ENCODE measurements at regions not wholly inside any gene's neighbourhood (a gene's known extent, or its start where the extent isn't known, plus 50 kb on each side); places are given as distances from the start of the nearest gene placed in this dataset.

GRCh38 chr21:34018185-34018584, 55.2 kb upstream of the MRPS6 start:
- H3T11ph ChIP-seq (ENCODE audit: low read length) = no peak overlapping the region
- no peaks in the 10 kb centered on the region for H3K79me2 ChIP-seq (ENCODE audit: insufficient read depth, low read length)
- H3K4me2 ChIP-seq (ENCODE audit: insufficient read depth, insufficient read length, low read length) = no peak overlapping the region
- TF ChIP-seq, protein P1, sequence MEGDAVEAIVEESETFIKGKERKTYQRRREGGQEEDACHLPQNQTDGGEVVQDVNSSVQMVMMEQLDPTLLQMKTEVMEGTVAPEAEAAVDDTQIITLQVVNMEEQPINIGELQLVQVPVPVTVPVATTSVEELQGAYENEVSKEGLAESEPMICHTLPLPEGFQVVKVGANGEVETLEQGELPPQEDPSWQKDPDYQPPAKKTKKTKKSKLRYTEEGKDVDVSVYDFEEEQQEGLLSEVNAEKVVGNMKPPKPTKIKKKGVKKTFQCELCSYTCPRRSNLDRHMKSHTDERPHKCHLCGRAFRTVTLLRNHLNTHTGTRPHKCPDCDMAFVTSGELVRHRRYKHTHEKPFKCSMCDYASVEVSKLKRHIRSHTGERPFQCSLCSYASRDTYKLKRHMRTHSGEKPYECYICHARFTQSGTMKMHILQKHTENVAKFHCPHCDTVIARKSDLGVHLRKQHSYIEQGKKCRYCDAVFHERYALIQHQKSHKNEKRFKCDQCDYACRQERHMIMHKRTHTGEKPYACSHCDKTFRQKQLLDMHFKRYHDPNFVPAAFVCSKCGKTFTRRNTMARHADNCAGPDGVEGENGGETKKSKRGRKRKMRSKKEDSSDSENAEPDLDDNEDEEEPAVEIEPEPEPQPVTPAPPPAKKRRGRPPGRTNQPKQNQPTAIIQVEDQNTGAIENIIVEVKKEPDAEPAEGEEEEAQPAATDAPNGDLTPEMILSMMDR (conservative IDR thresholded peaks at IDR 0.05) = no peak
- Mint-ChIP-seq H3K9me3 (peaks cover 7 to 11% of the 10 kb centered on the region in 2 experiments; a peak in 3 of 5 replicates), H3K27ac (no peak overlapping the region), H3K36me3 (ENCODE audit: insufficient read depth in 1 of 3, low read depth in 3 of 3) (no peaks in the 10 kb centered on the region; a peak in 1 of 7 replicates), H3K4me3 (no peak overlapping the region), H3K4me1 (peaks cover 6 to 9% of the 10 kb centered on the region in 2 experiments), H3K27me3 (ENCODE audit: low read depth) (peaks cover 2% of the 10 kb centered on the region; the same call in 1 of the 2 replicates)
- no peak overlapping the region for H3K56ac ChIP-seq (ENCODE audit: insufficient read length, low read depth, low read length)
- no peak overlapping the region for H3K14ac ChIP-seq (ENCODE audit: insufficient read depth, low read length)
- H4K20me1 ChIP-seq (ENCODE audit: control insufficient read depth, insufficient read depth, insufficient read length) = no peaks in the 10 kb centered on the region
- H3K9me3 ChIP-seq (ENCODE audit: control insufficient read depth, low read depth, low read length) = no peaks in the 10 kb centered on the region
- no peaks in the 10 kb centered on the region for H3K27me3 ChIP-seq (ENCODE audit: insufficient read depth, low read length)
- H4K91ac ChIP-seq (ENCODE audit: insufficient read length, low read depth, low read length) = no peak overlapping the region
- H2BK15ac ChIP-seq (ENCODE audit: low read depth, low read length) = no peak overlapping the region
- no CpG with 5 or more reads among the region's 1 CpG for WGBS (ENCODE audit: extremely low coverage, insufficient read length, low lambda C conversion rate)
- no peak overlapping the region for H3K27ac ChIP-seq (ENCODE audit: insufficient read length, low read depth, low read length)
- H2BK12ac ChIP-seq (ENCODE audit: insufficient read length, low read depth, low read length) = no peak overlapping the region
- no peak overlapping the region for H2AK5ac ChIP-seq (ENCODE audit: insufficient read length, low read length)
- no peaks in the 10 kb centered on the region for H3K23me2 ChIP-seq (ENCODE audit: insufficient read length, low read depth, low read length, poor library complexity, severe bottlenecking)
- no peak overlapping the region for H2BK5ac ChIP-seq (ENCODE audit: insufficient read length, low read length)
- no peak overlapping the region for H2BK20ac ChIP-seq (ENCODE audit: low read depth, low read length, poor library complexity, severe bottlenecking)
- no peak overlapping the region for H3K23ac ChIP-seq (ENCODE audit: insufficient read length, low read depth, low read length)
- H3K79me1 ChIP-seq (ENCODE audit: insufficient read depth, low read depth, low read length, poor library complexity, severe bottlenecking) = no peaks in the 10 kb centered on the region
- DNase-seq = no peak
- H3K4ac ChIP-seq (ENCODE audit: low read depth, low read length) = no peak overlapping the region
- no peak overlapping the region for H2AFZ ChIP-seq (ENCODE audit: low read length)
- H3K9ac ChIP-seq (ENCODE audit: extremely low read depth, insufficient read length, low read length) = no peak overlapping the region
- peaks cover 4% of the 10 kb centered on the region; the same call in 1 of the 2 replicates for H3K4me1 ChIP-seq (ENCODE audit: insufficient read depth, low read length)
- no peak overlapping the region for H3K18ac ChIP-seq (ENCODE audit: insufficient read length, low read depth, low read length)
- H4K8ac ChIP-seq (replicated peaks; ENCODE audit: insufficient read length, low read depth, low read length) = no peak overlapping the region
- no peak overlapping the region for H2BK120ac ChIP-seq (ENCODE audit: low read depth, low read length, poor library complexity, severe bottlenecking)
- H4K5ac ChIP-seq (ENCODE audit: insufficient read length, low read depth, low read length) = no peak overlapping the region
